ENCODE measurements at regions not wholly inside any gene's neighbourhood (a gene's known extent, or its start where the extent isn't known, plus 50 kb on each side); places are given as distances from the start of the nearest gene placed in this dataset.
"Not testable (repeated sequence)": the region's sequence is repeated elsewhere in the genome, so short reads cannot be mapped to it uniquely, and the experiment has no call there.

DNA sequence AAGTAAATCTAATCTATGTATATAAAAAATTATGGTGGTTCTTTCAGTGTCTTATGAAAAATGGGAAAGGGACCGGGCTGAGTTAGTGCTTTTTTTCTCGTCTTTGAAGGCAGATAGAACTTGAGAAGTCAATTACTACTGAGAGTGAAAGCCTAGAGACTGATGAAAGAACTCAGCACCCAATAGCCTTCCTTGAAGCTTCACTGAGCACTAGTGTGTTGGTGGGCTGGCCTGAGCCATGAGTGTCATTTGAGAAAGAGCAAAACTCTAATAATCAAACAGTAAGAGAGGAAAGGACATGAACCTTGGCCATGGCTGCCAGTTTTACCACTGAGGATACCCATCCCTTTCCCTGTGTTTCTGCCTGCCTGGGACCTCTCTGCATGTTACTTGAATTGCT is 428.3 kb upstream of the RASGRP1 start:
- DNase-seq: no peak
- intact Hi-C loops (cut with DNase I): loop anchor here (5.0 kb wide), 1 partner anchor 286 kb away; no protein-coding TSS in a partner anchor

DNA sequence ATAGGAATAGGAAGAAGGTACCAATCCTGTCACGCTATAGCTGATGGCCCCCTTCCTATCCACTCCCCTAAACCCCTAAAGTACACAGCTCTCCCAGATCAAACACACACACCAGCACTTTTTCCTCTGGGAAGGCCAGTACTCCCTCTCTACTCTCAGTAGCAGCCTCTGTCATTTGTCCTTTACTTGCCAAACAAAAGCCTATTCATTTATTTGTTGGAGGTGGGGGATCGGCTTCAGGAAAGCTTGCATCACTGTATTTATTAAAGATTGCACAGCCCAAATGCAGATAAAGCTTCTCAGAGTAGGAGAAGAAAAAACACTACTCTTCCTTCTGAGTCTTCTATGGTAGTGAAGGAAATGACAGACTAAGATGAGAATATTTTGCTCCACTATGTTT is 429.7 kb upstream of the RASGRP1 start:
- intact Hi-C loops (cut with DNase I): loop anchor here (5.0 kb wide), 1 partner anchor 287 kb away; no protein-coding TSS in a partner anchor
- no peak for DNase-seq

DNA sequence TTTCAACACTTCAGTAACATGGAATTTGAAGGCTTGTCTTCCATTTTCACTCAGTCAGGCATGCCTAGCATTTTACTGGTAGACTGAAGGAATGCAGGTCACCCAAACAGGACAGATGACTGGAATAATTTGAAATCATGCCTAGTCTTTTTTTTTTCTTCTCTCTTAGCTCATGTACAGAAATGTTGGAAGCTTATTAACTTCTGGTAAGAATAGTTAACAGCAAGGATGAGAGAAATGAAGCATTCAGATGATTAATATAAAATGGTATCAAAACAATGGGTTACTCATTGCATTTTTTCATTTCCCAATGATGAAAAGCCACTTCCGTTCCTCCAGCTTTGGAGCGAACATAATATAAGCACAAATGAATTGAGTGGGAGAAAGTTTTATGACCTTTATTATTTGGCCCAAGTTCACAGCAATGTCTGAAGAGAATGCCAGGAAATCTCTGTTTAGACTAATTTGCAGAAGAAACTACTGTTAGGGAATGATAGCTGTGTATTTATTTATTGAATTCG is 431.6 kb upstream of the RASGRP1 start:
- no peak for DNase-seq
- intact Hi-C loops (cut with DNase I): no loop called here

DNA sequence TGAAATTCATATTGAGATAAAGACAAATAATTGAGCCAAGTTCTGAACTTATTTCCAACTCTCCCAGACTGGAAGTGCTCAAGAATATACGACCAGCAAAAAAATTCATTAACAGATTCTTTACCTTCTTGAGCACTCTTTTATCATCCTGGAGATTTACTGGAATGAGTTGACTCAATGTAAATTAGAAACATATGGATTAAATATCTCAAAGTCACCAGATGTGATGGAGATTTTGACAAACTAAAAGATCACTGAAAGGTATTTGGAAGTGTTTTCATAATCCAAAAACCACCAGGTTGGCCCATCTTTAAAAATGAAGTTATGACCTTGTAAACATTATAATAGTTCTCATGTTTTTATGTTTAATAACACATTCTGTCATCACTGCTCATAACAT is 433.2 kb upstream of the RASGRP1 start:
- no peak for DNase-seq
- intact Hi-C loops (cut with DNase I): no loop called here

DNA sequence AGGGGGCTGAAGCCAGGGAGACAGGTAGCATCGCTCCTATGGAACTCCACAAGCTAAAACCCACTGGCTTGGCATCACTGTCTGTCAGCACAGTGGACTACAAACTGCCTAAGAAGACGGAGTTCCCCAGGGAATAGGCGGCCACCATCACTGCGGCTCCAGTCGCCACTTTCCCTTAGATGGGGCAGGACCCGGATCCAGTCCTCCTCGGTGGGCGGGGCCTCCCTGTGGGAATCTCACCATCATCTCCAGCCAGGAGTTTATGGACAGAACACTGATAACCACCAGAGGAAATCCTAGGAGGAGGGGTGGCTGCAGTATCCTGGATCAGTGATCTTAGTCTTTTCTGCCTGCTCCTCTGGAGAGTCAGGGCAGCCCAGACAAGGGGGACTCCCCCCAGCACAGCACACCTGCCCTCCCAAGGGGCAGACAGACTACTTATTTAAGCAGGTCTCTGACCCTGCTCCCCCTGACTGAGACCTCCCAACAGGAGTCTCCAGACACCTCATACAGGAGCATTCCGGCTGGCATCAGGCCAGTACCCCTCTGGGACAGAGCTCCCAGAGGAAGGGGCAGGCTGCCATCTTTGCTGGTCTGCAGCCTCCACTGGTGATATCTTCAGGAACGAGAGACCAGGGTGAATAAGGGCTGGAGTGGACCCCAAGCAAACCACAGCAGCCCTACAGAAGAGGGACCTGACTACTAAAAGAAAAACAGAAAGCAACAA is 435.6 kb upstream of the RASGRP1 start:
- intact Hi-C loops (cut with DNase I): no loop called here
- DNase-seq: peak in 2 of 10 donors; percentile 21 to 59

DNA sequence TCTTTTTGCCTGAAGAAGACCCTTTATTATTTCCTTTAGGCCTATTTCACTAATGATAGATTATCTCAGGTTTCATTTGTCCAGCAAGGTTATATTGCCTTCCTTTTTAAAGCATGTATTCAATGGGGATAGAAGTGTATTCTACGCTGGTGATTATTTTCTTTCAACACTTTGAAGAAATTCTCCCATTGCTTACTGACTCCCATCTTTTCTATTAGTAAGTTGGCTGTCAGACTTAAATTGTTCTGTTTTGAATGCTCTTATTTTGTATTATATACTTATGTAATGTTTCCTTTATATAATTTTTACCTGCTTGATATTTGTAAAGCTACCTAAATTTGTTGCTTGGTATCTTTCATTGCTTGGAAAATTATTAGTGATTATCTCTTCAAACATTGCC is 445.1 kb upstream of the RASGRP1 start:
- no peak for DNase-seq
- intact Hi-C loops (cut with DNase I): no loop called here

DNA sequence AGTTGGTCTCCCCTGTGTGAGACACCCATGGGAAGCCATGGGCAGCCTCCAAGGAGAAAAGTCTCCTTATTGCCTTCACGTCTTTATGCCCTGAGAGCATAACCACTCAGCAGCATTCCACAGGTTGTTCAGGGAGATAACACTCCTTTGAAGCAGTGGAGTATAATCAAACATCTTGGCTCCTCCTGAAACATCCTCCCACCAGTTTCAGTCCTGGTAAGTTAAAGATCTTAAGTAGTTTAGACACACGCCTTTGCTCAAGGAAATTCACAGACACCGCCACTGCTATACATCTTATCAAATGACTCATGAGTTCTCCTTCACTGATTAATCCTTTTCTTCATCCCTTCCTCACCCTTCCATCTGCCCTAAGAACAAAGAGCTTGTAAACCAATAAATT is 446.5 kb upstream of the RASGRP1 start:
- intact Hi-C loops (cut with DNase I): not testable (repeated sequence)

DNA sequence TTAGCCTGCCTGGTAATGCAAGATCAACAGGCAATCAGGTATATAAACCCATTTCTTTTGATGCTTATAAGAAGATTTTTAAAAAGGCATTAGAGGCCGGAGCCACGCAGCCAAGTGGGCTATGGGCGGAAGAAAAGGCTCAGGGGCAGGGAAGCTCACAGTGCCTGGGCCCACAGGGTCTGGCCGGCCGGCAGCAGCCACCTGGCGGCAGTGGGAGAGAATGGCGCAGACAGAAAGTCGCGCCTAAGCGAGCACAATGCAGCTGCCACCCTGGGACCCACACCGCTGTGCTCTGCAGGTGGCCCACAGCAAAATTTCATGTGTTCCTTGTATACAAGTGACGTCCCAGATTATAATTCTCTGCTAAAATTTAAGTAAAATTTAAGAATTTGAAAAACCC is 448.6 kb upstream of the RASGRP1 start:
- intact Hi-C loops (cut with DNase I): no loop called here
- DNase-seq: no peak

More for the DNA sequence above, 446.5 kb upstream of the RASGRP1 start:
- DNase-seq: not testable (repeated sequence)

DNA sequence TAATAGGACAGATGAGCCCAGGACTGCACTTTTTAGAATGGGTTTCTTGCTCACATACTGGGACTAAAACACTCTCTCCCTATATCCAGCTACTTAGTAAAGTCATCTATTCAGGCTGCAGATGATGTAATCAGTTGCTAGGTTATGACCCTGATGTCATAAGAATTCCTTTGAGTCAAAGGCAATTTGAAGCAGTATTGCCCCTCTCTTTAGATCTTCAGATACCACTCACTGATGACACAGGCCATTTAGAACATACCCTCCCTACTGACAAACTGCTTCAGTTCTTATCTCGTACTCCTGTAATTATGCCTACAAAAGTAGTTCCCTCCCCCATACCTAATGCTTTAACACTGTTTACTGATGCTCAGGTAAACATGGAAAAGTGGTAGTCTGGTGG is 450.1 kb upstream of the RASGRP1 start:
- intact Hi-C loops (cut with DNase I): no loop called here
- no peak for DNase-seq

DNA sequence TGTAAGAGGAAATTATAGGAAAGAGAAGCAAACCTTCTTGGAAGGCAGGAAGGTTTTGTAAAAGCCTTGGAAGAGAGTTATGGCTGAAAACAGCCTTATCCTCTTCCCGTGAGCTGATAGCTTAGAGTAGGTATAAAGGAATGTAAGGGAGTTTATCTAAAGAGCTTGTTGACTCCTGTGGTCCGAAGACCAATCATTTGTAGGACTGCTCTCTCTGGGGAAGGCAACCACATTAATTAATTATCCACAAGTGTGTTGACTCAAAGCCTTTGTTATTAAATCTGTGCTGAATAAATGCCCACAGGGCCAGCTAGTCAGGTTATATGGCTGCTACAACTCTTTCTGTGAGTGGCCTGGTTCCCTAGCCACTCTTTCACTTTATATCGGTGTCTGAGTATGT is 452.1 kb upstream of the RASGRP1 start:
- no peak for DNase-seq
- intact Hi-C loops (cut with DNase I): no loop called here

DNA sequence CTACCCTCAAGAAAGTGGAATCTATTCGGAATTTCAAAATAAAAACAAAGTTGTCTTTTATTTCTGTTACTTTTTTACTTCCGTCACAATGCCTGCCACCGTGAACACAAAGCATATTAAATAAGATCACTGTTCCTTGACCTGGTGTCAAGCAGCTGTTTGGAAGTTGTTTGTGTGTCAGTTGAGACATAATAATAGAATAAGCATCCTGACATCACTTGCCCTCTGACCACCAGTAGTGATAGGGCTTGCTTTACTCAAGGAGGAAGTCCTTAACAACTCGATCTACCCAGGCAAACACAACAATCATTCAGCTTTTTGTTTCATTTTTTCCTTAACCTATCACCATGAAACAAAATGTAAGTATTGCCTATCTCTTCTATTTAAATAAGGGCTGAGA is 454.4 kb upstream of the RASGRP1 start:
- no peak for DNase-seq
- intact Hi-C loops (cut with DNase I): no loop called here

DNA sequence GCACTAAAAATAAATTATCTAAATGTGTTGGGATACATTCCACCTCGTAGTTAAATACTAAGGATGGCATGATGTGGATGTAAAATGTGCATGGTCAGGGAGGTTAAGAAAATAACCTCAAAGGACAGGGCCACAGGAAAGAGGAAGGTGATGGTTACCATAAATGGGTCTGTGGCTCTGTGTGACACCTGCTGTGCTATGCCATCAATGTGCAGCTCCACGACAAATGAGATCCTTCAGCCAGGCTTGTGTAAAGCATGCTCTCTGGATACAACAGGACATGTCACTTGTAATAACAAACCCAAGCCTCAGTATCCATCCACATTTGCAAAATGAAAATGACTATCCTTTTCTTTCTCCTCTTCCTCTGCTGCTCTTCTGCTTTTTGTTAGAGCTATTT is 456.7 kb upstream of the RASGRP1 start:
- DNase-seq: no peak
- intact Hi-C loops (cut with DNase I): no loop called here

DNA sequence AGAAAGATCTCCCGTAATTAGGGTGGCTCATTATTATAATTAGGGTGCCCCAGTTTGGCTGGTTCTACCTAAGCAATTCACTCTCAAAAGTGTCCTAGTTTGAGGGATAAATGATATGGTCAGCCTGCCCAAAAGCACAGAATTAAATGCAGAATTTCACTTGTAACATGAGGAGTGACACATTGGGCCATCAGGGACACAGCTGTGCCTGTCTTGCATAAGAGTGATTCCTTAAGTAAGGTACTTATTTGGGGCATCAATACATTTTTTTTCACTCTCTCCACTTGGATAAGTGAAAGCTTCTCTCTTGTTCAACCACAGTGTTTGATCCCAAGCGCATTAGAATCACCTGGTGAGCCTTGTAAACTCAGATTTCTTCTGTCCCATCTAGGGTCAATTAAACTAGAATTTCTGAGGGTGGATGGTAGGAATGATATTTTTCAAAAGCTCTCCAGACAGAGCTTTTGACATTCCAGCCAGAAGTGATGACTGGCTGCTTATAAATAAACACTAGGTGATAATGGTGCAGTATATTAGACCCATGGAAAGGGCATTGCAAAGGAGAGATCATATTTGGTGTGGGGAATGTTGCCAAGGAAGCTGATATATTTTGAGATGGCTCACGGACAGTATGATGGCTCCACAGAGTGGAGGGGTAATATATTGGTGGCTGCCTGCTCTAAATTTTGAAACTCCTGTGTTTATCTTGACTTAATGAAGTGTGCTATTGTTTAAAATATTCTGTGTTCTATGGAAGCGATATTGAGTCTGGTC is 458.1 kb upstream of the RASGRP1 start:
- no peak for DNase-seq
- intact Hi-C loops (cut with DNase I): no loop called here

DNA sequence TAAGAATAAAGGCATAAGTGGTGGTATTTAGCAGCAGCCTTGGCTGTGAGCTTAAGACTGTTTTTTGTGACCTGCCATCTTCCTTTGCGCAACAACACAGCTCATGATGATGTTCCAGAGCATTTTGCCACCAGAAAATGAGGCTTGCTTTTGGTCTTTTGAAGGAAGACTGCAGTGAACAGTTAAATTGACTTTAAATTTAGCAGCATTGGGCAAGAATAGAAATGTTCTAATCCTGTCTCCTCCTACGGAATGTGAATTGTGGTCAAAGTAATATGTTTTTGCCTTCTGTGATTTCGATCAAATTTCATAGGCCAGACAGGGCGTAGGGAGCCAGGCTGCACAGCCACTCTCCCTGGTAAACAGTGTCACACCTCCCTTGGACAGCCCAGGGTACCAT is 460.7 kb upstream of the RASGRP1 start:
- intact Hi-C loops (cut with DNase I): no loop called here
- DNase-seq: no peak

DNA sequence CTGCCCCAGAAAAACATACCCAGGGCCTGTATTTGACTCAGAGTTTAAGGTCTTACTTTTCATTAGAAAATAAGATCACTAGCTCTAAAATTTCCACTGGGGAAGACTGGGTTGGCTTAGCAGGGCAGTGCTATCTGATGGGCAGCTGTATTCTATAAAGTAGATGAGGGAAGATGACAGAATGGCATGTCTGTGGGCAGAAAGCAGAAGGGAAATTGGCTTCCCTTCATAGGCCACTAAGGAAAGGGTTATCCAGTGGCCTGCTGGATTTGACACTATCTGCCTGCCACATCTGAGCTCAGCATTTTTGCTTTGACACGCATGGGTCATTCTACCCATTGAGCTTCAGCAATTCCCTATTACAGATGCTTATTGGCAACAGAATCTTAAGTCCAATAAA is 461.3 kb upstream of the RASGRP1 start:
- intact Hi-C loops (cut with DNase I): no loop called here

DNA sequence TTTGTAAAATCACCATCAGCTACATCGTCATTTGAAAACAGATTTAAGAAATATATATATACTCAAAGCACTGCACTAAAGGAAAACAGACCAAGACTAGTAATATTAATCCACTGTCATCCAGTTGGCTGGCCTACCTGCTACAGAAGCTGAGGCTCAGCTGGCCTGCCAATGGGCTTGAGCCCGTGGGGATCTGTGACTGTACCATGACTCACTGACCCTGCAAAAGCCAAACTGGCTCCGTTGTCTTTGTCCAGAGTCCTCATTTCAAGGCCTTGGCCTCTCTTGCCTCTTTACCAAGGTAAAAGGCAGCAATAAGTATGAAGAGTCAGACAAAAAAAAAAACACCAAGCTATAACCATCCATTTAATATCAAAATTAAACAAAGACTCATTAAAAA is 463.5 kb upstream of the RASGRP1 start:
- DNase-seq: no peak
- intact Hi-C loops (cut with DNase I): no loop called here

More for the DNA sequence above, 461.3 kb upstream of the RASGRP1 start:
- no peak for DNase-seq

DNA sequence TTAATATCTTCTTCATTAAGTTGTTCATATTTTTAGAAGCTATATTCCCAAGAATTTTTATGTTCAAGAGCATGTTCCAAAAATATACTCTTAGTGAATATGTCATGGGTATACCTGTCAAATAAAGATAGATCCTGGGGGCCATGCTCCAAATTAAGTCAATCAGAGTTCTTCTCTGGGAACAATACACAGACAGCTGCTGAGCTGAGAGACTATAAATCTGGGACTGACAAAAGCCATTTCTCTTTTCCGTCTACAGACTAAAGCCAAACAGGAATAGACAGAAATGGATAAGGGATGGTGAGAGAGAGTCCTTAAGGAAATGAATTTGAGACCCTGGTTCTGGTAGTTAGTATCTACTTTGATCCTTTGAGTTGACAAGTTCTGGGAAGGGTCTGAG is 465.1 kb upstream of the RASGRP1 start:
- DNase-seq: no peak
- intact Hi-C loops (cut with DNase I): no loop called here

DNA sequence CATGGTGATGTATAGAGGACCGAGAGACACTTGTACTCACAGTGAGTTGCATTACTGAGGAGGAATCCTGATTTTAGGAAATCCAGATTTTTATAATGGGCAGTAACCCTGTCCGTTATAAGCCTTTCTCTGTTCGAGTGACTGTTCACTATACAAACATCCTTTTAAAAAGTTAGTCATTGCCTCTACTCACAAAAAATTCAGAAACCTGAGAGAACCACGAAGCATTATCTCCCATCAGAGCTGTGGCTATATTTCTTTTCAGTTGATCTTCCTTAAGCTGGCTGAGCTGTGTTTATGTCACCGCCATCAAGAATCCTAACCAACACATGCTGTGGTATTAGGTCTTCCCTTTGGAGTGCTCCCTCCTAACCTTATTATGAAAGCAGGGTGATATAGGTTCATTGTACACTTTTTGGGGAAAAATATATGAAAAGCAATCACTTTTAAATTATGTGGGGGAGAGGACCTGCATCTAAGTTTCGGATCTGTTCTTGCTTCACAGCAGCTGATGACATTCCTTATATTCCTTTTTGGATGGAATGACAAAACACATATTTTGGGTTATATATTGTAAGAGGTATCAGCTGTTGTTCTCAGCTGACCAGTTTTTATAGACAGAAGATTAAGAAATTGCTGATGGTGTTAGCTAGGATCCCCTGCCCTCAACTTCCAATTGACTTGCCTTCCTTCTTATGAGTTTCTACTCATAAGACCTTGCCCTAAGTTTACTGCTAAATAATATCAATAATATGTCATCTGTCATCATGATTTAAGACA is 465.9 kb upstream of the RASGRP1 start:
- intact Hi-C loops (cut with DNase I): no loop called here
- no peak for DNase-seq

DNA sequence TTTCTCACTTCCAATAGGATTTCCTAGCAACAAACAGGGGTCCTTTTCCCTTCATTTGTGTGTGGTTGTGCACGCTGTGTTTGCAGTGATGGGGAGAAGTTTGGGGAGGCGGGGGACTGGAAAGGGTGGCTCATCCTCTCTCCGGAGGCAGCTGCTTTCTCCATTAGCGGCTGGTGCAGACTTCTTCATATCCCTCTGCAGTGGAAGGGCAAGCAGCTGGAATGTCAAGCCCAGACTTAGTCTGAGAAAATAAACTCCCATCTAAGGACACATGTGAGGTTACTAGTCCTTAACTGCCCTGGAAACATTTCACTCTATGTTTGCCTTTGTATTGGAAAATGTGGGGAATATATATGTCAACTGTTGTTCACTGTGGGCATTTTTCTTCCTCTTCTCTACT is 467.0 kb upstream of the RASGRP1 start:
- no peak for DNase-seq
- intact Hi-C loops (cut with DNase I): no loop called here

DNA sequence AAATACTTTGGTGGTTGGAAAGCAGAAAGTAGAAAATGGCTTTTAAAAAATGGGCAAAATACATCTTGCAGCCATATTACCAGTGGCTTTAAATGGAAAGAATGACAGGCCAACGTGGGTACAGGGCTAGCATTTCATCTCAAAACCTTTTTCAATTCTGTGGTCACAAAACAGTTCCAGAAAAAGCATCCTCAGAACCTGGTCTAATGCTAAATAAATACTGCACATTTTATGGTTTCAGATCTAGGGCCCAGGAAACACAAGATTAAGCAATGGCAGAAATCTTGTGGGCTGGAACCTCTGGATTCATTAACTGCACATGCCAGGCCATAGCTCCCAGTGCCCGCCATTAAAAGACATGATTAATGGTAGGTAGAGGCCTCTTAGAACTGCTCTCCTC is 470.2 kb upstream of the RASGRP1 start:
- no peak for DNase-seq
- intact Hi-C loops (cut with DNase I): no loop called here

DNA sequence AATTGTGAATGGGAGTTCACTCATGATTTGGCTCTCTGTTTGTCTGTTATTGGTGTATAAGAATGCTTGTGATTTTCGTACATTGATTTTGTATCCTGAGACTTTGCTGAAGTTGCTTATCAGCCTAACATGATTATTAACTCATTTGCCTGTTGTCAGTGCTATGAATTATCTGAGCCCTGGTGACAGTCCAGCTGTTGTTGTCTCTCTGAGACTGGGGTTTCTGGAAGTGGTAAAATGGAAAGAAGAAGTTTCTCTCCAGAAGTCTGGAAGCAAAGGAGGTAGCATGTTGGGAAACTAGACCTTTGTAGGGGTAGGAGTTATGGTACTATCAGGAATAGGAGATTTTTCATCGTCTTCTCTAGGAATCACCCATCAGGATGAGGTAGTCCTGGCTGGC is 473.0 kb upstream of the RASGRP1 start:
- intact Hi-C loops (cut with DNase I); DNase-seq: not testable (repeated sequence)

All from posterior cingulate gyrus (tissue), 11 donors.